Jurkat, Clone E6-1 (cell line): ENCODE measurements at regions not wholly inside any gene's neighbourhood (a gene's known extent, or its start where the extent isn't known, plus 50 kb on each side); places are given as distances from the start of the nearest gene placed in this dataset.

ENCODE experiments used
- DNase-seq: peaks from one replicate; pipeline ENCODE4 v3.0.0-alpha.2; 2011; ENCODE audit warnings: low read depth, low spot score
- H3K4me3 ChIP-seq: 2 replicates; pipeline ENCODE4 v1.5.1; 2011; ENCODE audit warnings: mild to moderate bottlenecking, low read length, control low read depth, moderate library complexity

- no peak overlapping the region for H3K4me3 ChIP-seq
- no peak for DNase-seq
Observed at GRCh38 chr5:77948476-77948875, 172.3 kb upstream of the TBCA start.

- no peak for DNase-seq
Observed at GRCh38 chr5:77947041-77947428, 170.9 kb upstream of the TBCA start.

GRCh38 chr5:77946381-77947040, 170.4 kb upstream of the TBCA start:
- H3K4me3 ChIP-seq: no peak overlapping the region
- DNase-seq: no peak

More at GRCh38 chr5:77947041-77947428, 170.9 kb upstream of the TBCA start:
- H3K4me3 ChIP-seq: no peak overlapping the region

GRCh38 chr5:77945874-77946273, 169.7 kb upstream of the TBCA start:
- no peak overlapping the region for H3K4me3 ChIP-seq
- DNase-seq: no peak

GRCh38 chr5:77944757-77945340, 168.7 kb upstream of the TBCA start:
- no peak for DNase-seq
- H3K4me3 ChIP-seq: no peak overlapping the region

GRCh38 chr5:77943851-77944250, 167.7 kb upstream of the TBCA start:
- no peak overlapping the region for H3K4me3 ChIP-seq
- DNase-seq: no peak

- no peak overlapping the region for H3K4me3 ChIP-seq
- DNase-seq: no peak
Observed at GRCh38 chr5:77942578-77943239, 166.6 kb upstream of the TBCA start.

GRCh38 chr5:77937015-77937908, 161.1 kb upstream of the TBCA start:
- DNase-seq: no peak

GRCh38 chr5:77936365-77936693, 160.2 kb upstream of the TBCA start:
- DNase-seq: peak; percentile 28
- peak overlapping the region; percentile 29 for H3K4me3 ChIP-seq

More at GRCh38 chr5:77937015-77937908, 161.1 kb upstream of the TBCA start:
- no peak overlapping the region for H3K4me3 ChIP-seq

- peak; percentile 80 for DNase-seq
- H3K4me3 ChIP-seq: peak overlapping the region; percentile 29
Observed at GRCh38 chr5:77935506-77936364, 159.6 kb upstream of the TBCA start.

- no peak for DNase-seq
- no peak overlapping the region for H3K4me3 ChIP-seq
Observed at GRCh38 chr5:77928776-77929300, 152.7 kb upstream of the TBCA start.

- no peak overlapping the region for H3K4me3 ChIP-seq
- DNase-seq: no peak
Observed at GRCh38 chr5:77926337-77926736, 150.2 kb upstream of the TBCA start.

- no peak overlapping the region for H3K4me3 ChIP-seq
- DNase-seq: peak; percentile 69
Observed at GRCh38 chr5:77925503-77925902, 149.4 kb upstream of the TBCA start.

- DNase-seq: no peak
- no peak overlapping the region for H3K4me3 ChIP-seq
Observed at GRCh38 chr5:77924081-77924480, 147.9 kb upstream of the TBCA start.

GRCh38 chr5:77923666-77924065, 147.5 kb upstream of the TBCA start:
- no peak for DNase-seq
- no peak overlapping the region for H3K4me3 ChIP-seq

- DNase-seq: no peak
- H3K4me3 ChIP-seq: no peak overlapping the region
Observed at GRCh38 chr5:77921094-77921768, 145.1 kb upstream of the TBCA start.

- H3K4me3 ChIP-seq: no peak overlapping the region
- DNase-seq: no peak
Observed at GRCh38 chr5:77920359-77921058, 144.4 kb upstream of the TBCA start.

GRCh38 chr5:77915346-77915745, 139.2 kb upstream of the TBCA start:
- H3K4me3 ChIP-seq: no peak overlapping the region
- no peak for DNase-seq
